ENCODE measurements at regions not wholly inside any gene's neighbourhood (a gene's known extent, or its start where the extent isn't known, plus 50 kb on each side); places are given as distances from the start of the nearest gene placed in this dataset.

DNA sequence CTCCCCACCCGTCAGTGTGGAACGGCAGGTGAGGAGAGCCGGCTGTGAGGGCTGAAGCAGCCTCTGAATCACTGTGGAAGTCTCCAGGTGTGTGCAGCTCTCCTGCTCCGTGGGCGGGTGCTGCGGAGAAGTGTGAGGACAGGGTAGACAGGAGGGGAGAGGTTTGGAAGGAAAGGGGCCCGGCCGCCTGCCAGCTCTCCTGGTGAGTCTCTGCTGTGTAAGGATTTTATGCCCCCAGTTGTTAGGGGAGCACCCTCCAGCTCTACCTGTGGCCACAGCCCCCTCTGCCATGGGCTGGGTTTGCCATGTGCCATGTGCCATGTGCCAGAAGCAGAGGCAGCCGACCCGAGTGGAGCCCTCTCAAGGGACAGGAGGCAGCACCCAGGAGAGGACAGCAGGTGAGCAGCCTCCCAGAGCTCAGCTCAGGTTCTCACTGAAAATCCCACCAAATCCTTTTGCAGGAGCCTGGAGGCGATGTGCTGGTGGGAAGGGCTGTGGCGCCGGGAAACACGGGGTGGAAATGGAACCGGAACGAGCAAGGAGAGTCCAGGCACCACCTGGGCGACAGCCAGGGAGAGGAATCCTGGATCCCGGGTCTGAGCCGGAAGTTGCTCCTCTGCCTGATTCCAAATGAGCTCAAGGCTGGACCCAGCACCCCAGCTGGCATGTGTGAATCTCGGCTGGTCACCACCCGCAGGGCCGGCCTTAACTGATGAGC is 804.4 kb downstream of the BRD1 start:
- H3K36me3 ChIP-seq, result no peaks in the 10 kb centered on the region
- WGBS, 2 donors, result 80 to 85% methylated on average over 22 of the region's 22 CpGs
- intact Hi-C loops (cut with DNase I), result no loop called here
- no peak overlapping the region for H3K4me3 ChIP-seq
- no peak overlapping the region for H3K27ac ChIP-seq
- peaks cover 0 to 32% (median 10%) of the 10 kb centered on the region in 3 donors for H3K27me3 ChIP-seq
- TF ChIP-seq POLR2AphosphoS5 (IDR thresholded peaks at IDR 0.05), result no peak
- TF ChIP-seq, protein P1, sequence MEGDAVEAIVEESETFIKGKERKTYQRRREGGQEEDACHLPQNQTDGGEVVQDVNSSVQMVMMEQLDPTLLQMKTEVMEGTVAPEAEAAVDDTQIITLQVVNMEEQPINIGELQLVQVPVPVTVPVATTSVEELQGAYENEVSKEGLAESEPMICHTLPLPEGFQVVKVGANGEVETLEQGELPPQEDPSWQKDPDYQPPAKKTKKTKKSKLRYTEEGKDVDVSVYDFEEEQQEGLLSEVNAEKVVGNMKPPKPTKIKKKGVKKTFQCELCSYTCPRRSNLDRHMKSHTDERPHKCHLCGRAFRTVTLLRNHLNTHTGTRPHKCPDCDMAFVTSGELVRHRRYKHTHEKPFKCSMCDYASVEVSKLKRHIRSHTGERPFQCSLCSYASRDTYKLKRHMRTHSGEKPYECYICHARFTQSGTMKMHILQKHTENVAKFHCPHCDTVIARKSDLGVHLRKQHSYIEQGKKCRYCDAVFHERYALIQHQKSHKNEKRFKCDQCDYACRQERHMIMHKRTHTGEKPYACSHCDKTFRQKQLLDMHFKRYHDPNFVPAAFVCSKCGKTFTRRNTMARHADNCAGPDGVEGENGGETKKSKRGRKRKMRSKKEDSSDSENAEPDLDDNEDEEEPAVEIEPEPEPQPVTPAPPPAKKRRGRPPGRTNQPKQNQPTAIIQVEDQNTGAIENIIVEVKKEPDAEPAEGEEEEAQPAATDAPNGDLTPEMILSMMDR (IDR thresholded peaks at IDR 0.05), result no peak
- TF ChIP-seq POLR2A (IDR thresholded peaks at IDR 0.05), result no peak
- TF ChIP-seq EP300 (IDR thresholded peaks at IDR 0.05), result no peak
- no peaks in the 10 kb centered on the region for H3K9me3 ChIP-seq
- no peaks in the 10 kb centered on the region for H3K4me1 ChIP-seq
- DNase-seq, result peak; percentile 52

GRCh38 chr22:49022816-49023160 is 804.9 kb downstream of the BRD1 start:
- Histone ChIP-seq H3K4me3 (no peak overlapping the region), H3K4me1 (no peaks in the 10 kb centered on the region), H3K27me3 (peaks cover 0 to 28% (median 10%) of the 10 kb centered on the region in 3 donors), H3K36me3 (no peaks in the 10 kb centered on the region), H3K9me3 (no peaks in the 10 kb centered on the region), H3K27ac (no peak overlapping the region)
- 58 to 82% methylated on average over 4 of the region's 4 CpGs for WGBS, 2 donors
- intact Hi-C loops (cut with DNase I), result no loop called here
- DNase-seq, result no peak
- TF ChIP-seq POLR2A (IDR thresholded peaks at IDR 0.05), result no peak
- TF ChIP-seq, protein P1 (IDR thresholded peaks at IDR 0.05), result no peak
- no peak for TF ChIP-seq EP300 (IDR thresholded peaks at IDR 0.05)
- no peak for TF ChIP-seq POLR2AphosphoS5 (IDR thresholded peaks at IDR 0.05)

DNA sequence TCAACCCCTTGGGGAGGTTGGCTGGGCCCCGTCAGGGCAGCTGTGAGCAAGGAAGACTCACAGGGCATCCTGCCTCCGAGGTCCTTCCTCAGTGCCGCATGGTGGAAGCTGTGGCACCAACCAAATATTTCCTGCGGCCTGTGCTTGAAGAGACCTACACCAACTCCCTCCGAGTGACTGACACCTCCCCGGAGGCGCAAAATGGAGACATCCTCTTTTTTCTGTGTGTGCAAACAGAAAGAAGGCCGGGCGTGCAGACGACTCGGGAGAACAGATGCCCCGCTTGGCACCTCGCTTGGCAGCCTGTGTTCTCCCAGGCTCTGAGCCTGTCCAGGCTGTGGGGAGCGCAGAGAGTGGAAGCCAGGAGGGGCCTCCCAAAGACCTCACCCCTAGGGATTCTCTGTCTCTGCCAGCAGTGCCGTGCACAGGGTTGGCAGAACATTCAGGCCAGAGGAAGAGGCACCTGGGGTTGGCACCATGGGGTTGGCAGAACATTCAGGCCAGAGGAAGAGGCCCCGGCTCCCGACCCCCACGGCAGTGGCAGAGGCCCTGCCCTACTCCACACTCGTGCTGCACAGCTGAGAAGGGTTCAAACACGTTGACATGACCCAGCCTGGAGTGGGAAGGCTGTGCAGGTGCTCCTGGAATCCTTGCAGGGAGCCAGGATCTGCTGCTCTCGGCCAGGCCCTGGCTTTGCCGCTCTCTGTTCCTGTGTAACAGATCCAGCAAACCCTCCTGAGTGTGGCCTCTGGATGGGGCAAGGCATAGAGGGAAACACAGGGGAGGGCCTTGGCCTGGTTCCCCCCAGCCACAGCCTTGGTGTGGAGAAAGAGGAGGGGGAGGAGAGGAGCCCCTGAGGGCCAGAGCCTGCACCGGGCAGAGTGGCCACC is 805.5 kb downstream of the BRD1 start:
- TF ChIP-seq POLR2A (IDR thresholded peaks at IDR 0.05) (no peak), EP300 (IDR thresholded peaks at IDR 0.05) (no peak), POLR2AphosphoS5 (IDR thresholded peaks at IDR 0.05) (no peak)
- TF ChIP-seq, protein P1 (IDR thresholded peaks at IDR 0.05), result no peak
- WGBS, 2 donors, result 73 to 78% methylated on average over 23 of the region's 23 CpGs
- Histone ChIP-seq H3K9me3 (no peaks in the 10 kb centered on the region), H3K27ac (no peak overlapping the region), H3K4me1 (no peaks in the 10 kb centered on the region), H3K4me3 (no peak overlapping the region), H3K36me3 (no peaks in the 10 kb centered on the region), H3K27me3 (peaks cover 0 to 24% (median 10%) of the 10 kb centered on the region in 3 donors)
- intact Hi-C loops (cut with DNase I), result no loop called here
- peak; percentile 59 for DNase-seq

DNA sequence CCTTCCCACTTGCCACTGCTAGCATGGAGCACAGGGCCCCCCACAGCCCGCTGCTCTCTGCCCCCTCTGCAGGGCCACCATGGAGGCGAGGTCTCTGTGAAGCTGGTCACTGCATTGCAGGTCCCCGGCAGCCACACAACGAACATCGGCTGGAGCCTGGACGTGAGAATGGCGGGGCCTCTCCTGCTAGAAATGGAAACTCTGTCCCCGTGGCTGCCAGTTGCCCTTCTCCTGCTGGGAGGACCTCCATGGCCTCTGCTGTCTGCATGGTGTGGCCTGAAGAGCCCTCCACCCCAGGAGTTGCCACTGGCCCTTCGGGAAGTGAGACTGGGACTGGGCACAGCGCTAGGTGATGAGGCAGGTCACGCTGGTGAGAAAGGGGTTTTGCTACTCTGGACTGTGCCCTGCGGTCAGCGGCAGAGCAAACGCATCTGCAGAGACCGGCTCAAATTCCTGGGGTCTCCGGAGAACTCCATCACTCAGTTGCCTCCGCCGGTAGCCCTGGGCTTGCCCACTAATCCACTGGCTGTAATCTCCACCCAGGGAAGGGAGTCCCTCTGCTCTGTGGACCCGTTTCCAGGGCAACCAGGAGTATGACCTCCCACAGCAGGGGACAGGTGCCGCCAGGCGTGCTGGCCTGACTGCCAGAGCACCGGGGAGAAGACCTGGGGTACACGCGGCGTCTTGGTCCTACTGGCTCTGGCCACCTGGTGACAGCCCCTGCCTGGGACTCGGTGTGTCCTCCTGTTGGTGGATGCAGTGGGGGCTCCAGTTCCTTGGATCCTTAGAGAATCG is 806.3 kb downstream of the BRD1 start:
- intact Hi-C loops (cut with DNase I), result no loop called here
- no peaks in the 10 kb centered on the region for H3K4me1 ChIP-seq
- H3K36me3 ChIP-seq, result no peaks in the 10 kb centered on the region
- no peak overlapping the region for H3K27ac ChIP-seq
- DNase-seq, result peak; percentile 58
- WGBS, 2 donors, result 78 to 84% methylated on average over 27 of the region's 27 CpGs
- peaks cover 0 to 17% (median 10%) of the 10 kb centered on the region in 3 donors for H3K27me3 ChIP-seq
- H3K9me3 ChIP-seq, result no peaks in the 10 kb centered on the region
- TF ChIP-seq, protein P1 (IDR thresholded peaks at IDR 0.05), result no peak
- TF ChIP-seq EP300 (IDR thresholded peaks at IDR 0.05), result no peak
- no peak for TF ChIP-seq POLR2A (IDR thresholded peaks at IDR 0.05)
- no peak overlapping the region for H3K4me3 ChIP-seq
